Left forelimb (tissue), 1 donor: ENCODE measurements at regions not wholly inside any gene's neighbourhood (a gene's known extent, or its start where the extent isn't known, plus 50 kb on each side); places are given as distances from the start of the nearest gene placed in this dataset.

Experiments
- DNase-seq: peaks from one replicate; pipeline ENCODE4 v3.0.0-alpha.2; 2018; ENCODE audit warnings: low spot score

DNA sequence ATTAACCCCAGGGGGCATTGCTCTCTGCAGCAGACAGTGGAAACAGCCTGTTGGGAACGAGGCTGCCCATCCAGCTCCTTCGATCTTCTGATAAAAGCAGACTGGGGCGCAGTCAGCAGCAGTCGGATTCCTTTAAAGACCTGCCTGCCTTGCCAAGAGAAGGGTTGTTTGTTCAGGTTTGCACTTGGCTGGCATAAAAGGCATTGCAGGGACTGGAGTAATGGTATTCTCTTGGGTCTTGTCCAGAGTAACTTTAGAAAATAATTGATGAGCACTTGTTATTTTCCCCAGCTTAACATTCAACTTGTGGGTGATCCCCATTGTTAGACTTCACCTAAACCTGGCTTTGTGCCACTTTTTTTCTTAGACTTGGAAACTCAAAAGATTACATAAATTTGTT, 67.3 kb upstream of the SLC10A2 start:
- DNase-seq = no peak

GRCh38 chr13:103130681-103131210, 64.5 kb upstream of the SLC10A2 start:
- DNase-seq = no peak

DNA sequence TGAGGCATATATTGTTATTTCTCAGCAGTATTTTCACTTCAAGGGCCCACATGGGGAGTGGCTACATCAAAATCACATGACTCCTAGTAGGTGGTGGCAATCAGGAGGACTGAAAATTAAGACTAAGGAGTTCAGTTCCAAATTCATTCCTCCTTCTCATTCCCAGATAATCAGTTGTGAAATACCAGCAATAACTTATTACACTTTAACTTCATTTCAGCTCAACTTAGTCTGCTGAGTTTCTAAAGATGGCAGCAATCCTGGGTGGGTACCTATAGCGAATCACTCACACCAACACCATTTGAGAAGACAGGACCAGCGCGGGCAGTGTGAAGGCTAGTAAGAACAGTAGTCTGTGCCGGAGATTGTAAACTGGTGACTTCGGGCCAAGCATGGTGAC, 63.9 kb upstream of the SLC10A2 start:
- no peak for DNase-seq
